SU-DHL-6 (cell line): ENCODE measurements at regions not wholly inside any gene's neighbourhood (a gene's known extent, or its start where the extent isn't known, plus 50 kb on each side); places are given as distances from the start of the nearest gene placed in this dataset.

Experiments used
- H2AFZ ChIP-seq: fragments of 200-600 bp; sonication (generic); 2 replicates; pipeline ENCODE4 v1.6.1; 2014; ENCODE audit warnings: low read depth, mild to moderate bottlenecking, moderate library complexity, mixed read lengths, antibody characterized with exemption, low read length; ENCODE audit not compliant: severe bottlenecking
- H3F3A ChIP-seq: fragments of 200-600 bp; shearing (Covaris generic); 2 replicates; pipeline ENCODE4 v1.6.0; 2016; ENCODE audit warnings: antibody characterized with exemption, mild to moderate bottlenecking; ENCODE audit not compliant: insufficient read depth
- H3K27ac ChIP-seq: fragments of 200-600 bp; sonication (generic); 2 replicates; pipeline ENCODE4 v1.5.1; 2016; ENCODE audit warnings: low read depth, mild to moderate bottlenecking, low read length, moderate library complexity, mixed read lengths
- H3K27me3 ChIP-seq: fragments of 200-600 bp; sonication (generic), shearing (Covaris generic); 2 replicates; pipeline ENCODE4 v1.6.0; 2014; ENCODE audit warnings: mild to moderate bottlenecking, low read length
- H3K36me3 ChIP-seq: fragments of 200-600 bp; sonication (generic); 2 replicates; pipeline ENCODE4 v1.6.1; 2014; ENCODE audit warnings: mild to moderate bottlenecking, low read length, mixed read lengths
- H3K4me2 ChIP-seq: fragments of 300-600, 200-600 bp; shearing (Covaris generic), sonication (generic); 2 replicates; pipeline ENCODE4 v1.6.0; 2014; ENCODE audit warnings: low read length, low read depth, mild to moderate bottlenecking; ENCODE audit not compliant: poor library complexity, severe bottlenecking
- H3K4me3 ChIP-seq: fragments of 200-600 bp; sonication (generic); 2 replicates; pipeline ENCODE4 v1.5.1; 2014; ENCODE audit warnings: antibody characterized with exemption, low read length, mild to moderate bottlenecking, mixed read lengths; ENCODE audit not compliant: insufficient read depth, poor library complexity, severe bottlenecking
- H3K79me2 ChIP-seq: fragments of 200-600 bp; sonication (generic); 2 replicates; pipeline ENCODE4 v1.6.1; 2014; ENCODE audit warnings: mild to moderate bottlenecking, low read length, moderate library complexity; ENCODE audit not compliant: insufficient read depth
- H3K9ac ChIP-seq: fragments of 200-600 bp; sonication (generic); 2 replicates; pipeline ENCODE4 v1.7.0; 2014; ENCODE audit warnings: mild to moderate bottlenecking, low read length
- H3K9me2 ChIP-seq: fragments of 200-600 bp; sonication (generic); replicated peaks from 2 replicates; pipeline ENCODE4 v1.6.1; 2014; ENCODE audit warnings: low read length; ENCODE audit not compliant: insufficient read depth
- H3K9me3 ChIP-seq: fragments of 200-600 bp; sonication (generic); 2 replicates; pipeline ENCODE4 v1.6.1; 2014; ENCODE audit warnings: low read length, mixed read lengths; ENCODE audit not compliant: insufficient read depth
- H4K20me1 ChIP-seq: fragments of 200-600 bp; sonication (generic); 2 replicates; pipeline ENCODE4 v1.6.1; 2014; ENCODE audit warnings: low read depth, mild to moderate bottlenecking, antibody characterized with exemption, low read length, moderate library complexity, mixed read lengths
- EZH2phosphoT487 ChIP-seq: fragments of 200-600 bp; sonication (generic), shearing (Covaris generic); conservative IDR thresholded peaks from 2 replicates; pipeline ENCODE4 v1.6.1; 2018; ENCODE audit warnings: mild to moderate bottlenecking, antibody characterized with exemption, low read length, moderate library complexity, mixed read lengths
- TF ChIP-seq, protein P1 (sequence below): fragments of 200-600 bp; sonication (generic); IDR thresholded peaks from one replicate; pipeline ENCODE4 v1.5.1; 2017; ENCODE audit warnings: antibody characterized with exemption, mild to moderate bottlenecking, low read length, moderate library complexity; ENCODE audit not compliant: insufficient read depth, poor library complexity, severe bottlenecking

DNA sequence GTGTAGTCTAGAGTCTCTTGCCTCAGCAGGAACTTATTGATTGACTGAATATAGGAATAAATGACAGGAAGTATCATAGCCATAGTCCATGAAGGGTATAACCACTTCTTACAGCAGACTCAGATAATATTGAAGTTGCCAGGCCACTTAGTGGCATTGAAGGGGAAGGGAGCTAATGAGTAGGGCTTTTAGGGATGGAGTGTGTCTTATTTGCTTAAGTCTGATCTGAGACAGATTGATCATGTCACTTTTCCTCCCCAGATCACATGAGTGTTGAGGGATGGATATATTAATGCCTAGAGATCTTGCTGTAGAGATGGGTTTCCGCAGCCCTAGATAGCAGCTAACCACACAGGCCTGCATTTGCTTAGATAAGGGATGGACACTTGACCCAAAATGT lies 62.2 kb upstream of the NBEA start:
- Histone ChIP-seq H3K36me3 (no peaks in the 10 kb centered on the region), H3F3A (no peaks in the 10 kb centered on the region), H3K9me2 (no peaks in the 10 kb centered on the region), H3K9ac (no peak overlapping the region), H3K79me2 (no peaks in the 10 kb centered on the region), H3K4me3 (no peak overlapping the region), H3K9me3 (no peaks in the 10 kb centered on the region), H4K20me1 (no peaks in the 10 kb centered on the region), H3K4me2 (no peak overlapping the region), H3K27me3 (no peaks in the 10 kb centered on the region), H3K27ac (no peak overlapping the region), H2AFZ (no peak overlapping the region)
- TF ChIP-seq, protein P1, sequence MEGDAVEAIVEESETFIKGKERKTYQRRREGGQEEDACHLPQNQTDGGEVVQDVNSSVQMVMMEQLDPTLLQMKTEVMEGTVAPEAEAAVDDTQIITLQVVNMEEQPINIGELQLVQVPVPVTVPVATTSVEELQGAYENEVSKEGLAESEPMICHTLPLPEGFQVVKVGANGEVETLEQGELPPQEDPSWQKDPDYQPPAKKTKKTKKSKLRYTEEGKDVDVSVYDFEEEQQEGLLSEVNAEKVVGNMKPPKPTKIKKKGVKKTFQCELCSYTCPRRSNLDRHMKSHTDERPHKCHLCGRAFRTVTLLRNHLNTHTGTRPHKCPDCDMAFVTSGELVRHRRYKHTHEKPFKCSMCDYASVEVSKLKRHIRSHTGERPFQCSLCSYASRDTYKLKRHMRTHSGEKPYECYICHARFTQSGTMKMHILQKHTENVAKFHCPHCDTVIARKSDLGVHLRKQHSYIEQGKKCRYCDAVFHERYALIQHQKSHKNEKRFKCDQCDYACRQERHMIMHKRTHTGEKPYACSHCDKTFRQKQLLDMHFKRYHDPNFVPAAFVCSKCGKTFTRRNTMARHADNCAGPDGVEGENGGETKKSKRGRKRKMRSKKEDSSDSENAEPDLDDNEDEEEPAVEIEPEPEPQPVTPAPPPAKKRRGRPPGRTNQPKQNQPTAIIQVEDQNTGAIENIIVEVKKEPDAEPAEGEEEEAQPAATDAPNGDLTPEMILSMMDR: no peak

DNA sequence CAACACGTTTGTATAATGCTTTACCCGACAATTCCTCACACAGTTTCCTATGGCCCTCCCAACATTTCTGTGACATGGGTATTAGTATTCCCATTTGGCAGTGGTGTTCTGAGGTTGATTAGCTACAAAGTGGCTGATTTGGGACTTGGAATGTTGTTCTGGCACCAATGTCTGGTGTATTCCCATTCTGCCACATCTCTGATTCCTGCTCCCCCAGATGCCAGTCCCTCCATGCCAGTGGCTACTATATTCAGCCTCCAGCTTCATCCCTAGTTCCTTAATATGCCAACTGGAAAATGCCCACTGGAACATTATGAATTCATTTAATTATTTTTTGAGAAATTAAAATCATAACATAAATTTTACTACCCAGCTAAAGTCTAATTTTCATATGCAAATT lies 60.6 kb upstream of the NBEA start:
- Histone ChIP-seq H3K9ac (no peak overlapping the region), H3F3A (no peaks in the 10 kb centered on the region), H3K36me3 (no peaks in the 10 kb centered on the region), H3K27ac (no peak overlapping the region), H3K27me3 (no peaks in the 10 kb centered on the region), H4K20me1 (no peaks in the 10 kb centered on the region), H2AFZ (no peak overlapping the region), H3K4me2 (no peak overlapping the region), H3K9me2 (no peaks in the 10 kb centered on the region), H3K4me3 (no peak overlapping the region), H3K9me3 (no peaks in the 10 kb centered on the region), H3K79me2 (no peaks in the 10 kb centered on the region)
- TF ChIP-seq, protein P1: no peak
- no peak for TF ChIP-seq EZH2phosphoT487

DNA sequence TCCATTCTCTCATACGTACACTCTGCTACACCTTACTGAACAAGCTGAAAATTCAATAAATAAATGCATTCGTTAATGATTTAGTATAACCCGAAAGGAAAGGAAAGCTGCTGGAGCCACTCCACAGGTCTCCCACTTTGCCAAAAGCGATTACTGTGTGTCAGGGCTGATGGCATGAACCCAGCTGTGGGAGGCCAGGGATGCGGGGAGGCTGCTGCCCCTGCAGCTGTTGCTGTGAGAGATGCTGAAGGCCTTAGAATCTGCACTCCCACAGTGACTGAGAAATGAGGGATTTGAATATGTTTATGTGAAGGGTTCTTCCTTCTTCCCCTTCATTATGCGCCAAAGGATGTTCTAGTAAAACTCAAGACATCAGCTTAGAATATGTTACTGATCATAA lies 58.7 kb upstream of the NBEA start:
- Histone ChIP-seq H3K4me3 (no peak overlapping the region), H3K36me3 (no peaks in the 10 kb centered on the region), H3K79me2 (no peaks in the 10 kb centered on the region)

More for the DNA sequence above, 58.7 kb upstream of the NBEA start:
- Histone ChIP-seq H2AFZ (no peak overlapping the region), H3K4me2 (no peak overlapping the region), H3K9ac (no peak overlapping the region), H3K9me3 (no peaks in the 10 kb centered on the region), H3K27me3 (no peaks in the 10 kb centered on the region), H3F3A (no peaks in the 10 kb centered on the region), H4K20me1 (no peaks in the 10 kb centered on the region), H3K27ac (no peak overlapping the region), H3K9me2 (no peaks in the 10 kb centered on the region)
- TF ChIP-seq, protein P1: no peak
- TF ChIP-seq EZH2phosphoT487: no peak
